ENCODE measurements at regions not wholly inside any gene's neighbourhood (a gene's known extent, or its start where the extent isn't known, plus 50 kb on each side); places are given as distances from the start of the nearest gene placed in this dataset.

GRCh38 chr7:94289071-94289470, 105.6 kb upstream of the COL1A2 start:
- TF ChIP-seq TAF1 (IDR thresholded peaks at IDR 0.05; ENCODE audit: borderline replicate concordance, insufficient read depth, low read length) (no peak), FOXP2 (optimal IDR thresholded peaks at IDR 0.05; ENCODE audit: borderline replicate concordance, extremely low read depth, extremely low read length, insufficient read depth) (no peak), SIN3A (IDR thresholded peaks at IDR 0.05; ENCODE audit: borderline replicate concordance, insufficient read depth, low read length) (no peak), POLR2AphosphoS5 (IDR thresholded peaks at IDR 0.05; ENCODE audit: low read depth, low read length) (no peak)
- TF ChIP-seq, protein P1, sequence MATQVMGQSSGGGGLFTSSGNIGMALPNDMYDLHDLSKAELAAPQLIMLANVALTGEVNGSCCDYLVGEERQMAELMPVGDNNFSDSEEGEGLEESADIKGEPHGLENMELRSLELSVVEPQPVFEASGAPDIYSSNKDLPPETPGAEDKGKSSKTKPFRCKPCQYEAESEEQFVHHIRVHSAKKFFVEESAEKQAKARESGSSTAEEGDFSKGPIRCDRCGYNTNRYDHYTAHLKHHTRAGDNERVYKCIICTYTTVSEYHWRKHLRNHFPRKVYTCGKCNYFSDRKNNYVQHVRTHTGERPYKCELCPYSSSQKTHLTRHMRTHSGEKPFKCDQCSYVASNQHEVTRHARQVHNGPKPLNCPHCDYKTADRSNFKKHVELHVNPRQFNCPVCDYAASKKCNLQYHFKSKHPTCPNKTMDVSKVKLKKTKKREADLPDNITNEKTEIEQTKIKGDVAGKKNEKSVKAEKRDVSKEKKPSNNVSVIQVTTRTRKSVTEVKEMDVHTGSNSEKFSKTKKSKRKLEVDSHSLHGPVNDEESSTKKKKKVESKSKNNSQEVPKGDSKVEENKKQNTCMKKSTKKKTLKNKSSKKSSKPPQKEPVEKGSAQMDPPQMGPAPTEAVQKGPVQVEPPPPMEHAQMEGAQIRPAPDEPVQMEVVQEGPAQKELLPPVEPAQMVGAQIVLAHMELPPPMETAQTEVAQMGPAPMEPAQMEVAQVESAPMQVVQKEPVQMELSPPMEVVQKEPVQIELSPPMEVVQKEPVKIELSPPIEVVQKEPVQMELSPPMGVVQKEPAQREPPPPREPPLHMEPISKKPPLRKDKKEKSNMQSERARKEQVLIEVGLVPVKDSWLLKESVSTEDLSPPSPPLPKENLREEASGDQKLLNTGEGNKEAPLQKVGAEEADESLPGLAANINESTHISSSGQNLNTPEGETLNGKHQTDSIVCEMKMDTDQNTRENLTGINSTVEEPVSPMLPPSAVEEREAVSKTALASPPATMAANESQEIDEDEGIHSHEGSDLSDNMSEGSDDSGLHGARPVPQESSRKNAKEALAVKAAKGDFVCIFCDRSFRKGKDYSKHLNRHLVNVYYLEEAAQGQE (IDR thresholded peaks at IDR 0.05; ENCODE audit: insufficient read depth in 1 of 2, low read depth in 2 of 2, low read length in 2 of 2) = no peak

DNA sequence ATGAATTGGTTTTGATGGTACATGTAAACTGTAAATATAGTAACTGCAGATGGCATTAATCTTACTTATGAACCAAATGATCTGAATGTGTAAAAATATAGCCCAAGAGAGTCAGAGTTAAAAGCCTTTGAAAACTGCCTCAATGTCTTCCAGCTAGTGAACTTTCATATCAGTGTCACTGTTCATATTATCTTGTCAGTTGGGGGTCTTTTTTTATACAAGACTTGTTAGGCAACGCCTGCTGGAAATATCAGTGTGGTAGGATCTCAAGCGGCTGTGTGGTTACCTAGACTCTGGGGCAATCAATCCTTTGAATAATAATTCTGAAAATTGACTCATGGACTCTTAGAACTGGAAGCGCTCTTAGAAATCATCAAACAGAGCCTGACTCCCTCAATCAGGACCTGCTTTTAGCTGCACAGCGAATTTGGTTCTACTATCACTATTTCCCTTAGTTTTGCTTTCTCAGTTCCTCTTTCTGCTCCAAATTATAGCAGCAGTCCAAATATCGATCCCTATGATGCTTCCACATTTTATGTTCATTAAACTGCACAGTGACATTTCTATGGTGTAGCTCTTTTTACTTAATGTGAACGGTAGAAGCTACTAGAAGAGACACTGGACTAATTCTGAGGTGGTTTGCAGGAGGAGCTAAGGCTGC, 100.1 kb upstream of the COL1A2 start:
- TF ChIP-seq SIN3A (IDR thresholded peaks at IDR 0.05; ENCODE audit: borderline replicate concordance, insufficient read depth, low read length) (no peak), POLR2AphosphoS5 (IDR thresholded peaks at IDR 0.05; ENCODE audit: low read depth, low read length) (no peak), TAF1 (IDR thresholded peaks at IDR 0.05; ENCODE audit: borderline replicate concordance, insufficient read depth, low read length) (no peak), FOXP2 (optimal IDR thresholded peaks at IDR 0.05; ENCODE audit: borderline replicate concordance, extremely low read depth, extremely low read length, insufficient read depth) (no peak)
- TF ChIP-seq, protein P1 (IDR thresholded peaks at IDR 0.05; ENCODE audit: insufficient read depth in 1 of 2, low read depth in 2 of 2, low read length in 2 of 2) = no peak

DNA sequence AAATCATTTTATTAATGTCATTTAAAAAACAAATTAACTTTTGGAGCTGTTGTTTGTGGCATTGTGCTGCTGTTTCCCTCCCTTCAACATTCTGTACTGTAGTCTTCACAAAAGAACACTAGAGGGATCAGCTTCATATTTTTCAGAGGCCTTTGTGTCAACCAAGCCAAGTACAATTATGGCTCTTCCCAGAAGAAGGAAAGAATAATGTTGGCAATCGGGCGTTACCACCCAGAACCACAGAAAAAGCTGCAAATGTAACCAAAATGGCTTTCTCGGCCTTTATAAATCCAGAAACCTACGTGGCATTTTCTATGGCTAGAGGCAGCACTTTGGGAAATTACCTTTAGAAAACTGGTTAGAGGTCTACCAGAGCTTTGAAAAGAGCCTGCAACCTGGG, 98.8 kb upstream of the COL1A2 start:
- no peak for TF ChIP-seq POLR2AphosphoS5 (IDR thresholded peaks at IDR 0.05; ENCODE audit: low read depth, low read length)
- no peak for TF ChIP-seq FOXP2 (optimal IDR thresholded peaks at IDR 0.05; ENCODE audit: borderline replicate concordance, extremely low read depth, extremely low read length, insufficient read depth)
- TF ChIP-seq, protein P1 (IDR thresholded peaks at IDR 0.05; ENCODE audit: insufficient read depth in 1 of 2, low read depth in 2 of 2, low read length in 2 of 2) = no peak
- TF ChIP-seq SIN3A (IDR thresholded peaks at IDR 0.05; ENCODE audit: borderline replicate concordance, insufficient read depth, low read length) = no peak
- TF ChIP-seq TAF1 (IDR thresholded peaks at IDR 0.05; ENCODE audit: borderline replicate concordance, insufficient read depth, low read length) = no peak

GRCh38 chr7:94296881-94297280, 97.8 kb upstream of the COL1A2 start:
- no peak for TF ChIP-seq SIN3A (IDR thresholded peaks at IDR 0.05; ENCODE audit: borderline replicate concordance, insufficient read depth, low read length)
- TF ChIP-seq, protein P1 (IDR thresholded peaks at IDR 0.05; ENCODE audit: insufficient read depth in 1 of 2, low read depth in 2 of 2, low read length in 2 of 2) = no peak
- no peak for TF ChIP-seq TAF1 (IDR thresholded peaks at IDR 0.05; ENCODE audit: borderline replicate concordance, insufficient read depth, low read length)
- no peak for TF ChIP-seq POLR2AphosphoS5 (IDR thresholded peaks at IDR 0.05; ENCODE audit: low read depth, low read length)
- TF ChIP-seq FOXP2 (optimal IDR thresholded peaks at IDR 0.05; ENCODE audit: borderline replicate concordance, extremely low read depth, extremely low read length, insufficient read depth) = no peak

Measured in PFSK-1 (cell line).